Tibial artery (tissue), 4 donors: ENCODE measurements at regions not wholly inside any gene's neighbourhood (a gene's known extent, or its start where the extent isn't known, plus 50 kb on each side); places are given as distances from the start of the nearest gene placed in this dataset.

Source experiments
- DNase-seq, 2 donors: peaks; one replicate each; pipeline ENCODE4 v3.0.0-alpha.2; 2019
- H3K27ac ChIP-seq, 2 donors: fragments of 200-600 bp; sonication (generic) in 1 of 2; 1 replicate in 1 of 2; 2 replicates in 1 of 2; pipeline ENCODE4 v1.5.1; 2018 to 2019; ENCODE audit warnings: mild to moderate bottlenecking in 1 of 2
- H3K27me3 ChIP-seq, 2 donors: fragments of 200-600 bp; sonication (generic) in 1 of 2; one replicate each; pipeline versions ENCODE4 v1.5.1 to v1.6.0; 2016 to 2019
- H3K36me3 ChIP-seq, 3 donors: fragments of 200-600 bp; sonication (generic) in 2 of 3; one replicate each; pipeline ENCODE4 v1.5.1; 2016 to 2019; ENCODE audit warnings: mild to moderate bottlenecking in 2 of 3
- H3K4me1 ChIP-seq, 4 donors: fragments of 200-600 bp; sonication (generic) in 2 of 4; 1 replicate in 3 of 4; 2 replicates in 1 of 4; pipeline ENCODE4 v1.5.1; 2016 to 2019
- H3K4me3 ChIP-seq, 2 donors: fragments of 200-600 bp; sonication (generic) in 1 of 2; 1 replicate in 1 of 2; 2 replicates in 1 of 2; pipeline ENCODE4 v1.5.1; 2018 to 2019; ENCODE audit warnings: mild to moderate bottlenecking in 2 of 2
- H3K9me3 ChIP-seq, 3 donors: fragments of 200-600 bp; sonication (generic) in 1 of 3; one replicate each; pipeline ENCODE4 v1.5.1; 2016 to 2019
- CTCF ChIP-seq, 2 experiments: fragments of 200-600 bp in 1 of 2; fragments of 450-650 bp in 1 of 2; IDR thresholded peaks; one replicate each; pipeline ENCODE4 v1.5.1; 2017 to 2019; ENCODE audit warnings: antibody characterized with exemption in 2 of 2, mild to moderate bottlenecking in 1 of 2, moderate library complexity in 1 of 2
- intact Hi-C: fragments of 100-400 bp; cut with DNase I; formaldehyde crosslinking; loops from one replicate; pipeline ENCODE4 v1.15.0; 2023; ENCODE audit warnings: low total_unique reads

- DNase-seq, result no peak
- Histone ChIP-seq H3K36me3 (no peaks in the 10 kb centered on the region), H3K4me1 (no peaks in the 10 kb centered on the region), H3K9me3 (no peaks in the 10 kb centered on the region), H3K4me3 (no peak overlapping the region), H3K27me3 (peaks cover 0 to 3% of the 10 kb centered on the region in 2 donors), H3K27ac (no peak overlapping the region)
- intact Hi-C loops, result no loop called here
- TF ChIP-seq CTCF (IDR thresholded peaks at IDR 0.05), result no peak
Observed at GRCh38 chr7:96527133-96527827, 182.4 kb downstream of the SEM1 start.

- Histone ChIP-seq H3K27ac (no peak overlapping the region), H3K4me1 (no peaks in the 10 kb centered on the region), H3K36me3 (no peaks in the 10 kb centered on the region), H3K4me3 (no peak overlapping the region), H3K27me3 (peaks cover 0 to 3% of the 10 kb centered on the region in 2 donors), H3K9me3 (no peaks in the 10 kb centered on the region)
- no peak for TF ChIP-seq CTCF (IDR thresholded peaks at IDR 0.05)
- intact Hi-C loops, result no loop called here
- DNase-seq, result no peak
Observed at GRCh38 chr7:96526496-96526895, 183.2 kb downstream of the SEM1 start.

- Histone ChIP-seq H3K27ac (no peak overlapping the region), H3K9me3 (no peaks in the 10 kb centered on the region), H3K27me3 (no peaks in the 10 kb centered on the region), H3K4me3 (no peak overlapping the region), H3K36me3 (no peaks in the 10 kb centered on the region), H3K4me1 (no peaks in the 10 kb centered on the region)
- intact Hi-C loops, result no loop called here
- no peak for TF ChIP-seq CTCF (IDR thresholded peaks at IDR 0.05)
- no peak for DNase-seq
Observed at GRCh38 chr7:96521068-96521894, 188.4 kb downstream of the SEM1 start.

- Histone ChIP-seq H3K9me3 (no peaks in the 10 kb centered on the region), H3K27me3 (no peaks in the 10 kb centered on the region), H3K36me3 (no peaks in the 10 kb centered on the region), H3K27ac (no peak overlapping the region), H3K4me1 (no peaks in the 10 kb centered on the region), H3K4me3 (no peak overlapping the region)
- DNase-seq, result no peak
- intact Hi-C loops, result no loop called here
- TF ChIP-seq CTCF (IDR thresholded peaks at IDR 0.05), result no peak
Observed at GRCh38 chr7:96508371-96508770, 186.5 kb upstream of the SLC25A13 start.

- intact Hi-C loops, result no loop called here
- no peak for TF ChIP-seq CTCF (IDR thresholded peaks at IDR 0.05)
- no peak overlapping the region for H3K4me3 ChIP-seq
- no peak for DNase-seq
- no peaks in the 10 kb centered on the region for H3K4me1 ChIP-seq
- no peaks in the 10 kb centered on the region for H3K9me3 ChIP-seq
- H3K36me3 ChIP-seq, result no peaks in the 10 kb centered on the region
- H3K27me3 ChIP-seq, result no peaks in the 10 kb centered on the region
- H3K27ac ChIP-seq, result no peak overlapping the region
Observed at GRCh38 chr7:96503597-96503996, 181.7 kb upstream of the SLC25A13 start.
